Left lobe of liver (tissue), 2 donors: ENCODE measurements at regions not wholly inside any gene's neighbourhood (a gene's known extent, or its start where the extent isn't known, plus 50 kb on each side); places are given as distances from the start of the nearest gene placed in this dataset.

ENCODE experiments used
- ATAC-seq: fragments of 200-7000 bp; cut with Tn5 transposase; one replicate; pipeline ENCODE4 v1.9.1; 2020; ENCODE audit warnings: mild to moderate bottlenecking, moderate library complexity
- DNase-seq: peaks from one replicate; pipeline ENCODE4 v3.0.0-alpha.2; 2020; ENCODE audit warnings: low spot score
- donor health status: DM: no; HTN: no; CAD: no; lungs with moderate emphysema.
- donor health status: DM: no; HTN: yes; CAD: no.

- peak; percentile 86 for DNase-seq
- peak; percentile 88 for ATAC-seq
Observed at GRCh38 chr6:7042654-7043545, 64.9 kb upstream of the RREB1 start.

DNA sequence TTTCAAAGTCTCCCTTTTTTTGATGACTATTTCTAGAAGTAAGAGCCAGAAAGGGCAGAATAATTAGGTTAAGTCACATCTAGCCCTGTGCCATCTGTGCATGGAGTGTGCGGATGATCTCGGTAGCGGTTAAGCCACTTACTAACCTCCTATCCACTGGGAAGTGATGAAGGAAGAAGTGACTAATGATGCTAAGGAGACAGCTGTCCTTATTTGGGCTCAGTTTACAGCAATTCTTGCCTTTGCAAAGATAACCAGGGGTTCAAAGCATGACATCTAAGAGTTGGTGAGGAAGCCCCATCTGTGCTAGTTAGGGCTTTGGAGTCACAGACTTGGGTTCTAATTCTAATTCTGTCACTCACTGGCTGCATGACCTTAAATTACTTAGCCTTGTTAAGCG, 62.4 kb upstream of the RREB1 start:
- DNase-seq (no peak), ATAC-seq (no peak)

GRCh38 chr6:7045746-7046145, 62.0 kb upstream of the RREB1 start:
- ATAC-seq (no peak), DNase-seq (no peak)

DNA sequence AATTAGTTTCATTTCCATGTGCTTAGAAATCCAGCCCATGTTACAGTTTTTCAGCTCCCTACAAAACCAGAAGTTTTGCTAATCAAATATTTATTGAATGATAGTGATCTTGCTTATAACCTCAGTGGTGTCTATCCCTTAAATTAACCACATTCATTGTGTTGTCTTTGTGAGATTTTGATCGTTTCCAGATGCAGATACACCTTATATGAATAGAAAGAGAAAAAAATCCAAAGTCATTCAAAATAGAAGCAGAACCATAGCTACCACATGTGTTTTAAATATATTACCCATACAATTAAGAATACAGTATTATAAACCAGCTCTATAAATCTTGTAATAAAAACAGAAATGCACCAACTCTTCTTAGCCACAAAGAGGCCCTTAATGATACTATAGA, 60.6 kb upstream of the RREB1 start:
- DNase-seq (no peak), ATAC-seq (no peak)

DNA sequence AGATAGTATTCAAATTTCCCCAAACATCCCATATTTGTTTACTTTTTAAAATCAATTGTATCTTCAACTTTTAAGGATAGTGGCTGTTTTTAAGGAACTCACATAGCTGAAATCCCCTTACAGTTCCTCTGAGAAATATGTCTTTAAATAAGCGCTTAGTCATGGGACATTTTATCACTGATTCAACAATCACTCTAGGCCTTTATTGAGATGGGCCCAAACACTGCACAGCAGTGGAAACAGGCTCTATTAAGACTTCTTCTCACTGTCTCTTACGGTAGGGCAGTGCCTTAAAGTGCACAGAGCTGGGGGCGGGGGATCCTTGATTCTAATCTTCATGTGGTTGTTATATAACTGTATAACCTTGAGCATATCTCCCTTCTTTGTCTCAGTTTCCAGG, 59.8 kb upstream of the RREB1 start:
- no peak for ATAC-seq
- no peak for DNase-seq

DNA sequence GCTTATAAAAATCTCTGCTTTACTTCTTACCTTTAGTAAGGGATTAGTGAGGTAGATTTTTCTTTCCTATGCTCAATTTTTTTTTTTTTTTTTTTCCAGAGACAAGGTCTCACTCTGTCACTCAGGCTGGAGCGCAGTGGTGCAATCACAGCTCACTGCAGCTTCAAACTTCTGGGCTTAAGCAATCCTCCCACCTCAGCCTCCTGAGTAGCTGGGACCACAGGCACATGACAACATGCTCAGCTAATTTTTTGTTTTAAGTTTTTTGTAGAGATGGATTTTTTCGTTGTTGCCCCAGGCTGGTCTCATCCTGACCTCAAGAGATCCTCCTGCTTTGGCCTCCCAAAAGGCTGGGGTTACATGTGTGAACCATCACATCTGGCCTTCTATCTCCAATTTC, 58.9 kb upstream of the RREB1 start:
- no peak for DNase-seq
- no peak for ATAC-seq

- ATAC-seq (no peak), DNase-seq (no peak)
Observed at GRCh38 chr6:7050004-7050403, 57.8 kb upstream of the RREB1 start.

DNA sequence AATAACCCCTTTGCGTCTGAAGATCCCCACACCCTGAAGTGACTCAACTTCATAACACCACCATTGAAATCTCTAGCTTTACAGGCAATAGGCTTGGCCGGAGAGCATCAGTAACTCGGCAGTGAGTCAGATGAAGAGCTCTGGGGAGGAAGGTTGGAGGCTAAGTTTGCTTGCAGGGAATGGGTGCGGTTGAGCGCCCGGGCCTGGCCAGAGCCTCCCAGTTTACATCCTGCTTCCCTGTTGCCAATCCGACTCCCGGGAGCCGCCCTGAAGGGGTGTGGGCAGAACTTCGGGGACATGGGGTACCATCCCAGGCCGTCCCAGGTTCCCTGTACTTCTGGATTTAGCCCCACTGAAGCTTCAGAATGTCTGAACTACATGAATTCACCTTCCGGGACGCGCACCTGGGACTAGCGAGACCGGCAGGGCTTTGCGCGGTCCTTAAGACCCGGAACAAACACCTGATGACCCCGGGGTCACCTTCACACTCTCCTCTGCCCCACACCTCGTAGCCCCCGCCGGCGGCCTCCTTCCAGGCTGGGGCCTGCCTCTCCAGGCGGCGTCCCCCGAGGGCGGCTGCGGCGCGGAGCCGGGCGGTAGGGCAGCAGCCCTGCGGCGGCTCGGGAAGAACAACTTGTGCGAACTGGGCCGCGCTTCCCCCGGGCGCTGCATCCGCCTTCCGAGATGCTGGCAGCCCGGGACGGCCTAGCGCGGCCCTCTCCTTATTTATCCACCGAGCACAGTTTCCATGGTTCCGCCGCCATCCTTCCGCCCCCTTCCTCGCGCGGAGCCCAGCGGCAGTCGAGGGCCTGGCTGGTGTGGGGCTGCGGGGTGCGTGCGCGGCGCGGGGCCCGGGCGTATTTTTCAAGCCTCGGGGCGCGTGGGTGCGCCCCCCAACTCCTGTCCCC, 56.6 kb upstream of the RREB1 start:
- ATAC-seq (peak; percentile 72), DNase-seq (peak; percentile 62)

- ATAC-seq, result peak; percentile 79
- no peak for DNase-seq
Observed at GRCh38 chr6:7051780-7052442, 55.9 kb upstream of the RREB1 start.

- peak; percentile 49 for ATAC-seq
Observed at GRCh38 chr6:7052443-7053011, 55.2 kb upstream of the RREB1 start.

DNA sequence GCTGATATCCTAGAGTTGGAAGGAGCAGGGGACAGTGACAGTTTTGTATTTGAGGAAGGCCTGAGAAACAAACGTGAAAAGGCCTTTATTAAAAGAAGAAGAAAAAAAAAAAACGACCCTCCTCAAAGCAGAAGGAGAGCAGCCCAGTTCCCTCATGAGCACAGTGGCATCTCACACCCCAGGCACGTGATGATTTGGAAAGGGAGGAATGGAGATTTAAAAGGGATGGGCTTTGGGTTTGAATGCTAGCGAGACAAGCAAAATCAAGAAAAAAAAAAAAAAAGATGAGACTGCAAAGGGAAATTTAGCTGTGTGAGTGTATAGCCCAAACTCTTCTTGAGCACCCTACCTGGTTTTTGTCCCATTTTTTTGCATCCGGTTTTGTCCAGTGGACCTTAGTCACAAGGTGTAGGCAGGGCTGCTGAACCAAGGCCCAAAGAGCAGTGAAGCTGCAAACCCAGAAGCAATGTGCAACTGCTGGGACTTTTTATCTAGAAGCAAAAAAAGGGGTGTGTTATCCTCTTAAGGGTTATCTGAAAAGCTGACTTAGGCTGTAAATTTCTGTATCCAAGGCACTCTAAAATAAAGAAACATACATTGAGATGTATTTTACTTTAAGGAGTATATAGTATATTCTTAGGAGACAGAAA, 54.5 kb upstream of the RREB1 start:
- no peak for ATAC-seq
- no peak for DNase-seq

More at GRCh38 chr6:7052443-7053011, 55.2 kb upstream of the RREB1 start:
- DNase-seq, result peak; percentile 53
